ENCODE measurements at regions not wholly inside any gene's neighbourhood (a gene's known extent, or its start where the extent isn't known, plus 50 kb on each side); places are given as distances from the start of the nearest gene placed in this dataset.
A peak's percentile ranks its signal among the peaks of the same experiment; 100 is the strongest.

GRCh38 chr6:167683028-167683862 lies 143.5 kb upstream of the AFDN start:
- Histone ChIP-seq H3K27ac (peak overlapping the region; percentile 94), H3K9me2 (replicated peaks; ENCODE audit: insufficient read depth) (no peaks in the 10 kb centered on the region), H3K27me3 (no peaks in the 10 kb centered on the region), H4K20me1 (ENCODE audit: insufficient read depth, poor library complexity, severe bottlenecking) (no peaks in the 10 kb centered on the region), H3K4me2 (no peak overlapping the region), H3K4me1 (ENCODE audit: insufficient read depth) (peaks cover 21% of the 10 kb centered on the region), H3K79me2 (no peaks in the 10 kb centered on the region), H2AFZ (no peak overlapping the region), H3K9me3 (ENCODE audit: low read depth) (no peaks in the 10 kb centered on the region), H3K36me3 (replicated peaks; ENCODE audit: insufficient read depth, low read depth) (no peaks in the 10 kb centered on the region), H3K4me3 (no peak overlapping the region)
- WGBS (ENCODE audit: low lambda C conversion rate, missing lambda C conversion rate), result 77% methylated on average over 19 of the region's 19 CpGs
- no peak for TF ChIP-seq CTCF (IDR thresholded peaks at IDR 0.05; ENCODE audit: poor library complexity)
- no peak for TF ChIP-seq EZH2phosphoT487 (IDR thresholded peaks at IDR 0.05; ENCODE audit: low read depth, severe bottlenecking, unreplicated experiment)
- no peak for TF ChIP-seq EZH2 (IDR thresholded peaks at IDR 0.05; ENCODE audit: borderline replicate concordance)
- DNase-seq (ENCODE audit: low spot score), result peak; percentile 85

- H3K9me3 ChIP-seq (ENCODE audit: low read depth), result no peaks in the 10 kb centered on the region
- H3K36me3 ChIP-seq (replicated peaks; ENCODE audit: insufficient read depth, low read depth), result no peaks in the 10 kb centered on the region
- no peak overlapping the region for H2AFZ ChIP-seq
- H3K27me3 ChIP-seq, result no peaks in the 10 kb centered on the region
- TF ChIP-seq EZH2phosphoT487 (IDR thresholded peaks at IDR 0.05; ENCODE audit: low read depth, severe bottlenecking, unreplicated experiment) (no peak), CTCF (IDR thresholded peaks at IDR 0.05; ENCODE audit: poor library complexity) (no peak), EZH2 (IDR thresholded peaks at IDR 0.05; ENCODE audit: borderline replicate concordance) (no peak)
- no peaks in the 10 kb centered on the region for H3K79me2 ChIP-seq
- H3K9me2 ChIP-seq (replicated peaks; ENCODE audit: insufficient read depth), result no peaks in the 10 kb centered on the region
- no peak overlapping the region for H3K27ac ChIP-seq
- H3K4me3 ChIP-seq, result no peak overlapping the region
- no peak overlapping the region for H3K4me2 ChIP-seq
- no peaks in the 10 kb centered on the region for H4K20me1 ChIP-seq (ENCODE audit: insufficient read depth, poor library complexity, severe bottlenecking)
- DNase-seq (ENCODE audit: low spot score), result no peak
- 77% methylated on average over 14 of the region's 14 CpGs for WGBS (ENCODE audit: low lambda C conversion rate, missing lambda C conversion rate)
- peaks cover 13% of the 10 kb centered on the region for H3K4me1 ChIP-seq (ENCODE audit: insufficient read depth)
Observed at GRCh38 chr6:167684276-167685104, 142.2 kb upstream of the AFDN start.

GRCh38 chr6:167685654-167686053 lies 141.1 kb upstream of the AFDN start:
- Histone ChIP-seq H3K9me2 (replicated peaks; ENCODE audit: insufficient read depth) (no peaks in the 10 kb centered on the region), H2AFZ (no peak overlapping the region), H4K20me1 (ENCODE audit: insufficient read depth, poor library complexity, severe bottlenecking) (no peaks in the 10 kb centered on the region), H3K79me2 (no peaks in the 10 kb centered on the region), H3K4me3 (no peak overlapping the region), H3K9me3 (ENCODE audit: low read depth) (no peaks in the 10 kb centered on the region), H3K27ac (no peak overlapping the region), H3K27me3 (no peaks in the 10 kb centered on the region), H3K36me3 (replicated peaks; ENCODE audit: insufficient read depth, low read depth) (no peaks in the 10 kb centered on the region), H3K4me2 (no peak overlapping the region), H3K4me1 (ENCODE audit: insufficient read depth) (peaks cover 13% of the 10 kb centered on the region)
- TF ChIP-seq EZH2phosphoT487 (IDR thresholded peaks at IDR 0.05; ENCODE audit: low read depth, severe bottlenecking, unreplicated experiment), result no peak
- no peak for TF ChIP-seq CTCF (IDR thresholded peaks at IDR 0.05; ENCODE audit: poor library complexity)
- TF ChIP-seq EZH2 (IDR thresholded peaks at IDR 0.05; ENCODE audit: borderline replicate concordance), result no peak
- WGBS (ENCODE audit: low lambda C conversion rate, missing lambda C conversion rate), result 90% methylated on average over 10 of the region's 10 CpGs
- no peak for DNase-seq (ENCODE audit: low spot score)

Measured in hepatocyte (in vitro differentiated cells).